ENCODE measurements at regions not wholly inside any gene's neighbourhood (a gene's known extent, or its start where the extent isn't known, plus 50 kb on each side); places are given as distances from the start of the nearest gene placed in this dataset.

DNA sequence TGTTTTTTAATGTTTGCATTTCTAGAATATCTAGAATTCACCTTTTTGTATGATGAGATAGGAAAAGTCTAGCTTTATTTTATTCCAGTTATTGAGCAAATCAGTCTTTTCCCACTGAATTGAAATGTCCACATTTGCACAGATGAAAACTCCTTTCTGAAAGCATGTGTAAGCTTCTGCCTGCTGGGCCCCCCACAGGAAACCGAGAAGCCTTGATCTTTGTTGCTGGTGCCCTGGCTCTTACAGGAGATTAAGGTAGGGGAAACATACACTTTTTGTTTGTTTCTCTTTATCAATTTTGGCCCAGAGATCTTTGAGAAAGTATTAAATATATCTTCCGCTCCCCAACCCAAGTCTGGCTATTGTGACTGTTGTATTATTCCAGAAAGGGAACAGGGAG lies 87.2 kb upstream of the GNAZ start:
- H3K9me3 Mint-ChIP-seq, result peaks cover 7% of the 10 kb centered on the region
- no peak overlapping the region for H3K4me3 Mint-ChIP-seq
- ChIA-PET POLR2A (no interaction called here), CTCF (interaction anchor here (1.0 to 1.6 kb wide), 2 partner anchors 24 to 99 kb away, joined by 3 to 7 read pairs; no protein-coding TSS in a partner anchor)
- TF ChIP-seq, protein P1, sequence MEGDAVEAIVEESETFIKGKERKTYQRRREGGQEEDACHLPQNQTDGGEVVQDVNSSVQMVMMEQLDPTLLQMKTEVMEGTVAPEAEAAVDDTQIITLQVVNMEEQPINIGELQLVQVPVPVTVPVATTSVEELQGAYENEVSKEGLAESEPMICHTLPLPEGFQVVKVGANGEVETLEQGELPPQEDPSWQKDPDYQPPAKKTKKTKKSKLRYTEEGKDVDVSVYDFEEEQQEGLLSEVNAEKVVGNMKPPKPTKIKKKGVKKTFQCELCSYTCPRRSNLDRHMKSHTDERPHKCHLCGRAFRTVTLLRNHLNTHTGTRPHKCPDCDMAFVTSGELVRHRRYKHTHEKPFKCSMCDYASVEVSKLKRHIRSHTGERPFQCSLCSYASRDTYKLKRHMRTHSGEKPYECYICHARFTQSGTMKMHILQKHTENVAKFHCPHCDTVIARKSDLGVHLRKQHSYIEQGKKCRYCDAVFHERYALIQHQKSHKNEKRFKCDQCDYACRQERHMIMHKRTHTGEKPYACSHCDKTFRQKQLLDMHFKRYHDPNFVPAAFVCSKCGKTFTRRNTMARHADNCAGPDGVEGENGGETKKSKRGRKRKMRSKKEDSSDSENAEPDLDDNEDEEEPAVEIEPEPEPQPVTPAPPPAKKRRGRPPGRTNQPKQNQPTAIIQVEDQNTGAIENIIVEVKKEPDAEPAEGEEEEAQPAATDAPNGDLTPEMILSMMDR (IDR thresholded peaks at IDR 0.05), result no peak
- no peak for ATAC-seq
- peak; percentile 17 for DNase-seq
- intact Hi-C loops (cut with micrococcal nuclease), result no loop called here
- H3K27me3 Mint-ChIP-seq, result peaks cover 4% of the 10 kb centered on the region
- no peaks in the 10 kb centered on the region for H3K36me3 Mint-ChIP-seq (ENCODE audit: low read depth)
- peaks cover 14% of the 10 kb centered on the region for H3K4me1 Mint-ChIP-seq (ENCODE audit: low read depth)
- no peak overlapping the region for H3K27ac Mint-ChIP-seq

DNA sequence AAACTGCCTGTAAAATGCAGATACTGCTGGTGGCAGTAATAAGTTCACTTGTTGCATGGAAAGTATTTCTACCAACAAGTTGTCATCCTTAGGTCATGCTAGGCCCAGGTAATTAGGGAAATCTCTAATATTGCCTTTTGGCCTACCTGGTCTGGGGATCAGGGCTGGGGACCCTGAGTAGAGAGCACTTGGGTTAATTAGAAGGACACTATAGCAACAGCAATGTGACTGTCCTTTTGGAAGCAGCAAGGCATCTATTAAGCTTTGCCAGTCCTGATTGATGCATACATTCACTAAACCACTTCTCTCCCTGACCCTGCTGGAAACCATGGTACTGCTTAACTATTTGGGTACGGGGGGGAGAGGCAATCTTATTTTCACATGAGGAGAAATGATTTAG lies 86.5 kb upstream of the GNAZ start:
- H3K27me3 Mint-ChIP-seq, result peaks cover 4% of the 10 kb centered on the region
- DNase-seq (no peak), ATAC-seq (no peak)
- no peaks in the 10 kb centered on the region for H3K36me3 Mint-ChIP-seq (ENCODE audit: low read depth)
- no peak overlapping the region for H3K4me3 Mint-ChIP-seq
- TF ChIP-seq, protein P1 (IDR thresholded peaks at IDR 0.05), result no peak
- no peak overlapping the region for H3K27ac Mint-ChIP-seq
- intact Hi-C loops (cut with micrococcal nuclease), result no loop called here
- POLR2A ChIA-PET, result no interaction called here
- CTCF ChIA-PET, result interaction anchor here (0.7 kb wide), 1 partner anchor 144 kb away, joined by 3 read pairs; no protein-coding TSS in a partner anchor
- peaks cover 7% of the 10 kb centered on the region for H3K9me3 Mint-ChIP-seq
- peaks cover 14% of the 10 kb centered on the region for H3K4me1 Mint-ChIP-seq (ENCODE audit: low read depth)

DNA sequence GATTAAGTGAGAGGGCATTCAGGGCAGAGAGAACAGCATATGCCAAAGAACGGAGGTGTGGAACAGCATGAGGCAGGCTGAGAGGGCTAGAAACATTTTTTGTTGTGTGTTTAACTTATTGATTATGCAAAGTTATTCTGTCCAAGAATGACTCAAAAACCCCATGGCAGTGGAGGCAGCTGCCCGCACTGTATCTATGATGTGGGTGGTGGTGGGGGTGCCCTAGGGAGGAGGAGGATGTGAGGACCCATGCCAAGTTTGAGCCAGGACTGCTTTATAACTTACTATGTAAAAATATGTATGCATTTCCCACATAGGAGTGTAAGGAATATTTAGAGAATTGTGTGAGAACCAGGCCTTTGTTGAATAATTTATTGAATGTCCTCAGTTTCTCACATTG lies 85.4 kb upstream of the GNAZ start:
- peaks cover 14% of the 10 kb centered on the region for H3K4me1 Mint-ChIP-seq (ENCODE audit: low read depth)
- H3K9me3 Mint-ChIP-seq, result peaks cover 4% of the 10 kb centered on the region
- ChIA-PET POLR2A (no interaction called here), CTCF (no interaction called here)
- no peak for DNase-seq
- ATAC-seq, result no peak
- intact Hi-C loops (cut with micrococcal nuclease), result no loop called here
- no peak overlapping the region for H3K27ac Mint-ChIP-seq
- H3K4me3 Mint-ChIP-seq, result no peak overlapping the region
- peaks cover 7% of the 10 kb centered on the region for H3K27me3 Mint-ChIP-seq
- H3K36me3 Mint-ChIP-seq (ENCODE audit: low read depth), result no peaks in the 10 kb centered on the region
- TF ChIP-seq, protein P1 (IDR thresholded peaks at IDR 0.05), result no peak

DNA sequence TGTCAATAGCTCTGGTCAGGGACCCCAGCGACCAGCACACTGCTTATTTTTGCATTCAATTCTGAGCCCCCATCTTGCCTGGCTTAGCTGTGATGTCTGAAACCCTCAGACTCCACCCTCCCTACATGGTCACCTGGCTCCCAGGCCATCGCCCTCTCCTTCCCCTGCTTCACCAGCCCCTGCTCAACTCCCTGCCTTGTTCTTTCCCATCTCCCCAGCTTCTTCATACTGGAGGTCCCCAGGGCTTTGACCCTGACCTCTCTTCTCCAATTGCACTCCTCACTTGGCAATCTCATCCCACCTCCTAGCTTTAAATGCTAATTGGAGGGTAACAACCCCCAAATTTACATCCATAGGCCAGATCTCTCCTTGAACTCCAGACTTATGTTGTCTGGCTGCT lies 84.3 kb upstream of the GNAZ start:
- H3K9me3 Mint-ChIP-seq, result peaks cover 3% of the 10 kb centered on the region
- intact Hi-C loops (cut with micrococcal nuclease), result no loop called here
- CTCF ChIA-PET, result no interaction called here

DNA sequence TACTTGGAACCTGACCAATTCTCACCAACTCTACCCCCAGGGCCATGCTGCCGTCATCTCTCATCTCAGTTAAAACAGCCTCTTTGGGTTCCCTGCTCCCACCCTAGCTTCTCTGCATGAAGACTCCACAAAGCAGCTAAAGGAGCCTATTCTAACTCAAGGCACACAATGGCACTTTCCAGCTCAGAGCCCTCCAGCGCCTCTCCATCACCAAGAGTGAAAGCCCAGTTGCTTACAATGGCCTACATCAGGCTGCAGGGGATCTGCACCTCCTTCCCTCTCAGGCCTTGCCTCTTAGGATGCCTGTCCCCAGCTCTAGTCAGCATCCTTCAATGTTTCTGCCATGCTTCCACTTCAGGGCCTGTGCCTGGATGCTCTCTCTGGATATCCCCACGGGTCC lies 83.7 kb upstream of the GNAZ start:
- CTCF ChIA-PET, result no interaction called here
- POLR2A ChIA-PET, result no interaction called here
- intact Hi-C loops (cut with micrococcal nuclease), result no loop called here
- TF ChIP-seq, protein P1 (IDR thresholded peaks at IDR 0.05), result no peak
- DNase-seq (no peak), ATAC-seq (no peak)
- Mint-ChIP-seq H3K27ac (no peak overlapping the region), H3K4me1 (ENCODE audit: low read depth) (peaks cover 14% of the 10 kb centered on the region), H3K27me3 (peaks cover 15% of the 10 kb centered on the region), H3K36me3 (ENCODE audit: low read depth) (no peaks in the 10 kb centered on the region), H3K4me3 (no peak overlapping the region), H3K9me3 (peaks cover under 1% of the 10 kb centered on the region)

More for the DNA sequence above, 84.3 kb upstream of the GNAZ start:
- POLR2A ChIA-PET, result no interaction called here
- Mint-ChIP-seq H3K27ac (no peak overlapping the region), H3K4me1 (ENCODE audit: low read depth) (peaks cover 14% of the 10 kb centered on the region), H3K36me3 (ENCODE audit: low read depth) (no peaks in the 10 kb centered on the region), H3K27me3 (peaks cover 15% of the 10 kb centered on the region), H3K4me3 (no peak overlapping the region)
- ATAC-seq, result no peak
- DNase-seq, result no peak
- TF ChIP-seq, protein P1 (IDR thresholded peaks at IDR 0.05), result no peak

All from activated CD8-positive, alpha-beta T cell treated with anti-CD3 and anti-CD28 coated beads for 36 hours (primary cell).